Right hindlimb (tissue), 1 donor: ENCODE measurements at regions not wholly inside any gene's neighbourhood (a gene's known extent, or its start where the extent isn't known, plus 50 kb on each side); places are given as distances from the start of the nearest gene placed in this dataset.

ENCODE experiments used
- DNase-seq: peaks from one replicate; pipeline ENCODE4 v3.0.0-alpha.2; 2018

- DNase-seq = no peak
Measured at GRCh38 chr15:85847031-85847430, 52.3 kb upstream of the KLHL25 start.

- DNase-seq = no peak
Measured at GRCh38 chr15:85849946-85850345, 55.2 kb upstream of the KLHL25 start.

GRCh38 chr15:85852969-85853368 is 58.2 kb upstream of the KLHL25 start:
- DNase-seq = no peak

GRCh38 chr15:85854345-85855097 is 59.8 kb upstream of the KLHL25 start:
- DNase-seq = peak; percentile 61

- DNase-seq = peak; percentile 63
Measured at GRCh38 chr15:85858586-85859375, 64.1 kb upstream of the KLHL25 start.

GRCh38 chr15:85859671-85860070 is 64.9 kb upstream of the KLHL25 start:
- DNase-seq = no peak

GRCh38 chr15:85860394-85861161 is 65.9 kb upstream of the KLHL25 start:
- DNase-seq = no peak

- DNase-seq = peak; percentile 72
Measured at GRCh38 chr15:85865070-85865684, 70.5 kb upstream of the KLHL25 start.

GRCh38 chr15:85867250-85867649 is 72.5 kb upstream of the KLHL25 start:
- DNase-seq = no peak

GRCh38 chr15:85869124-85869523 is 74.4 kb upstream of the KLHL25 start:
- no peak for DNase-seq

GRCh38 chr15:85870216-85871014 is 75.7 kb upstream of the KLHL25 start:
- DNase-seq = peak; percentile 30

- DNase-seq = no peak
Measured at GRCh38 chr15:85871545-85871944, 76.8 kb upstream of the KLHL25 start.

GRCh38 chr15:85872125-85872524 is 77.4 kb upstream of the KLHL25 start:
- DNase-seq = no peak

GRCh38 chr15:85874236-85874635 is 79.5 kb upstream of the KLHL25 start:
- DNase-seq = no peak

GRCh38 chr15:85875756-85876155 is 81.0 kb upstream of the KLHL25 start:
- no peak for DNase-seq

- no peak for DNase-seq
Measured at GRCh38 chr15:85878828-85879225, 84.1 kb upstream of the KLHL25 start.

- DNase-seq = peak; percentile 45
Measured at GRCh38 chr15:85879334-85880163, 84.8 kb upstream of the KLHL25 start.

GRCh38 chr15:85880501-85881190 is 85.9 kb upstream of the KLHL25 start:
- no peak for DNase-seq

- DNase-seq = peak; percentile 89
Measured at GRCh38 chr15:85886309-85886811, 91.6 kb upstream of the KLHL25 start.

GRCh38 chr15:85889956-85890619 is 95.4 kb upstream of the KLHL25 start:
- peak; percentile 23 for DNase-seq
